Muscle of arm (tissue), 1 donor: ENCODE measurements at regions not wholly inside any gene's neighbourhood (a gene's known extent, or its start where the extent isn't known, plus 50 kb on each side); places are given as distances from the start of the nearest gene placed in this dataset.
"Not testable (repeated sequence)": the region's sequence is repeated elsewhere in the genome, so short reads cannot be mapped to it uniquely, and the experiment has no call there.

Experiments
- DNase-seq: peaks from one replicate; pipeline ENCODE4 v3.0.0-alpha.2; 2013

GRCh38 chr17:20902496-20902895 lies 140.3 kb downstream of the USP22 start:
- DNase-seq: not testable (repeated sequence)

GRCh38 chr17:20903549-20903948 lies 139.3 kb downstream of the USP22 start:
- not testable (repeated sequence) for DNase-seq

DNA sequence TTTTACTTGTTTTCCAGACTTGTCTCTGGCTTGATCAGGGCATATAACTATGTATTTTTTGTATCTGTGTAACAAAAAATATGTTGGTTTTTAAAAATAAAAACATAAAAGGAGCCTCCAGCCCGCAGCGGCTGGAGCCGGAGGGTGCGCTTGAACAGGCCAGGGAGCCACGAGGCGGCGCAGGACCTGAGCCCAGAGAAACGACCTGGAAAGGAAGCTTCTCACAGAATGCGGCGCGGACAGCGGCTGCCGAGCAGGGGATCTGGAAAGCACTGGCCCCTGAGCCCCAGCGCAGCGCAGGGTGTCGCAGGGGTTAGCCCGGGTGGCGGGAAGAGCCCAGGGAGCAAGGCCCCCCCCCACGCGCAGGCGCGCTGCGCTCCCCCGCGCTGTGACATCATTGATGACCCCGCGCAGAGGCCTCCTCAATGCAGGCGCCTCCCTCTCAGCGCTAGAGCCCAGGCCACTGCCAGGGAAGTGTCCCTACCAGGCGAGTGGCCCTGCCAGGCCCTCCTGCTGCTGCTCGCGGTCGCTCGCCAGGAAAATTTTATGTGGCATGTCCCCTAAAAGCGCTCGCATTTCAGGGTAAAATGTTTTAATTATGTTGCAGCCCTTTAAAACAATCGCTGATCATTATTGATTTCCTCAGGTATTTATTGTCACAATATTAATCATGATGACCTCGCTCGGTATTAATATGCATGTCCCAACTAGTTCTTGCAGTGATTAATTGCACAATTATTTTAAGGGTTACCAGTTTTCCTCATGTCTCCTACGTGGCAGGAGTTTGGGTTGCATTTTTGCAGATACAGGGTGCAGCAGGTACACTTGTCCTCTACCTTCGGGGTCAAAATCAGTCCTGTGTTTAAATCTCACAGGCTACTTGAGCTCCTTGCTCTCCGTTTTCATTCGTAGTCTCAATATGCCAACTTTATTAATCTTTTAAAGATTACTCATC lies 134.2 kb downstream of the USP22 start:
- DNase-seq: peak; percentile 91

- no peak for DNase-seq
Observed at GRCh38 chr17:20914658-20915057, 128.2 kb downstream of the USP22 start.

GRCh38 chr17:20916383-20916782 lies 126.4 kb downstream of the USP22 start:
- DNase-seq: no peak

- not testable (repeated sequence) for DNase-seq
Observed at GRCh38 chr17:20917610-20918306, 125.1 kb downstream of the USP22 start.

DNA sequence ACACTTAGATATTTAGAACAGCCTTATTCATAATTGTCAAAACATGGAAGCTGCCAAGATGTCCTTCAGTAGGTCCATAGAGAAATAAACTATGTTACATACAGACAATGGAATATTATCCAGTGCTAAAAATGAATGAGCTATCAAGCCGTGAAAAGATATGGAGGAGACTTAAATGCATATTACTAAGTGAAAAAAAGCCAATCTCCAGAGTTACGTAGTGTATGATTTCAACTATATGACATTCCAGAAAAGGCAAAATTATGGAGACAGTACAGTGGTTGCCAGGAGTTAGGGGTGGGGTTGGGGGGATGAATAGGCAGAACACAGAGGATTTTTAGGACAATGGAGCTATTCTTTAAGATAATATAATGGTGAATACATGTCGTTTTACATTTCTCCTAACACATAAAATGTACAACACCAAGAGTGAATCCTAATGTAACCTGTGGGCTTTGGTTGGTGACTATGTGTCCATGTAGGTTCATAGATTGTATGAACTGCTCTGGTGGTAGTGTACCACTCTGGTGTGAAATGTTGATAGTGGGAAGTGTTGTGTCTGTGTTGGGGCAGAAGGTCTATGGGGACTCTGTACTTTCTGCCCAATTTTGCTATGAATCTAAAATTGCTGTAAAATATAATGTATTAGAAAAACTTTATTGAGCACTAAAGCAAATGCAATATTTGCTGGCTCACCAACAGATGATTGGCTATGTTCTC lies 122.6 kb downstream of the USP22 start:
- peak; percentile 14 for DNase-seq

GRCh38 chr17:20920815-20921199 lies 122.0 kb downstream of the USP22 start:
- DNase-seq: no peak

DNA sequence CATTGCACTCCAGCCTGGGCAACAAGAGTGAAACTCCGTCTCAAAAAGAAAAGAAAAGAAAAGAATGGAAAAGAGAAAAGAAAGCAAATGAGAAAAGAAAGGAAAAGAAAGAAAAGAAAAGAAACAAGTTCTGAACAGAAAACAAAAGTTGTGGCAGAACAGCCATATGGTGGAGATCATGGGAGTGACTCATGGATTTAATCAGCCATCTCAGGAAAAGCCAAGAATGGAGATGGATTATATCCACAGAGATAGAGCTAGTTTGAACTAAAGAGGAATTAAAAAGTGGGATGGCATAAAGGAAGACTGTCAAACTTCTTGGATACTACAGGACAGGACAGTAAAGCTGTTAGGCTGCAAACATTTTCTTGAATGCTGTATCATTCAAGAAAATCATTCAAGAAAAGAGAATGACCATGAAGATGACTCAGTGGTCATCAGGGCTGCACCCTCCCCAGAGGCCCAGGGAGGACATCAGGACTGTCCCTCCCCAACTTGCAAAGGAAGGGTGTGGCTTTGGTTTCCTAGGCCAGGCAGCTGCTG lies 120.6 kb downstream of the USP22 start:
- DNase-seq: no peak

DNA sequence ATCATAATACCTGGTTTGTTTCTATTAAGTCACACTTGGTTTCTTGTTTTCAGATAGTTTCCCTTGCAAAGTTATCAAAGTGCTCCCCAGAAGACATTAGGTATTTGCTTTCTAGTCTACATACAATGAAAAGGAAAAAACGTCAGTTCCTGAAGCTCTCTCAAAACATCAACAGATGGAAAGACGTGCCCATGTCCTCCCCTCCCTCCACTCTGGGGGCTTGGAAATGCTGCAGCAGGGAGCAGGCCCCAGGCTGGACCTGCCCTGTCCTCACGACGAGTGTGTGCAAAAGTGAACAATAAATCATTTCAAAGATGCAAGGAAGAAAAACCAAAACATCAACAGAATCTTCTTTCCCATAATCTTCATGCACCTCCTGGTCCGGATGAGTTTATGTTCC lies 118.5 kb downstream of the USP22 start:
- no peak for DNase-seq

DNA sequence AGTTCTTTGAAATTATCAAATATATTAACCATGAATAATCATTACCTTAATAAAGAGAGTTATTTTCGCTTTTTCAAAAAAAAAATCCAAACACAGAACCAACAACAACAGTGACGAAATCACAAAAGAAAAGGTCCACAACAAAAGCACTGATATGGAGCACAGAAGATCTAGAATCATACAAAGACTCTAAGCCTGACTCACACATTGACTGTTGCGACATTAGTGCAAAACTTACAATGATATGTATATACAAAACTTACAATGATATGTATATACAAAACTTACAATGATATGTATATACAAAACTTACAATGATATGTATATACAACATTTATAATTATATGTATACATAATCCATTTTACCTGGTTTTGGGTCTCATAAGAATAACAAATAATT lies 117.7 kb downstream of the USP22 start:
- DNase-seq: no peak

DNA sequence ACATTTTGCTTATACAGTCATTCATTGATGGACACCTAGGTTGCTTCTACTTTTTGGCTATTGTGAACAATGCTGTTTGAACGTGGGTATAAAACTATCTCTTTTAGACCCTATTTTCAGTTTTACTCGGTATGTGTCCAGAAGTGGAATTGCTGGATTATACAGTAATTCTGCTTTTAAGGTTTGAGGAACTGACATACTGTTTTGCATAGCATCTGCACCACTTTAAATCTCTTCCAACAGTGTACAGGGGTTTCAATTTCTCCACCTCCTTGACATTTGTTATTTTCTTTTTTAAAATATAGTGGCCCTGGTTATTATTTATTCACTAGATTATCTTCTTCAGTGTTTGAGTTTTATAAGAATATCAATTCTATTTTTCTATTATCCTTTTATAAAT lies 116.9 kb downstream of the USP22 start:
- DNase-seq: no peak

GRCh38 chr17:20926532-20926931 lies 116.3 kb downstream of the USP22 start:
- no peak for DNase-seq

DNA sequence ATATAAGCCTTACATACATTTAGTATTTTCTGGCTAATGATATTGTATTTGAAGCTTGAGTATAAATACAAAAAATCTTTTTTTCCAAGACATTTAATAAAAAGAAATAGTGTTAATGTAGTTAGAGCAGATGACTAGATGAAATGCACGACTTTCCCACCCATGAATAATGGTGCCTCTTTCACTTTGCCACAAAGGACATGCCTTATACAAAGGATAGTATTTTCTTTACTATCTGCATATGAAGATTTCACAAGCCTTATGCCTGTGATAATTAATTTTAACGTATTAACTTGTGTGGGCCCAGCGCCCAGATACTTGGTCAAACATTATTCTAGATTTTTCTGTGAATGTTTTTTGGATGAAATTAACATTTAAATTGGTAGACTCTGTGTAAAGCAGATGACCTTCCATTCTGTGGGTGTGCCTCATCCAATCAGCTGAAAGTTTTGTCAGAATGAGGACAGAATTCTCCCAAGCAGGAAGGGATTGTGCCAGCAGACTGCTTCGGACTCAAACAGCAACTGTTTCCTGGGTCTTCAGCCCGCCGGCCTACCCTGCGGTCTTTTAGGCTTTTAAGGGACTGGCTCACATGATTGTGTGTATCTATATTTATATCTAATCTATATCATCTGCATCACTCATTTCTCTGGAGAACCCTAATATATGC lies 115.4 kb downstream of the USP22 start:
- DNase-seq: no peak

- no peak for DNase-seq
Observed at GRCh38 chr17:20929334-20929733, 113.5 kb downstream of the USP22 start.

DNA sequence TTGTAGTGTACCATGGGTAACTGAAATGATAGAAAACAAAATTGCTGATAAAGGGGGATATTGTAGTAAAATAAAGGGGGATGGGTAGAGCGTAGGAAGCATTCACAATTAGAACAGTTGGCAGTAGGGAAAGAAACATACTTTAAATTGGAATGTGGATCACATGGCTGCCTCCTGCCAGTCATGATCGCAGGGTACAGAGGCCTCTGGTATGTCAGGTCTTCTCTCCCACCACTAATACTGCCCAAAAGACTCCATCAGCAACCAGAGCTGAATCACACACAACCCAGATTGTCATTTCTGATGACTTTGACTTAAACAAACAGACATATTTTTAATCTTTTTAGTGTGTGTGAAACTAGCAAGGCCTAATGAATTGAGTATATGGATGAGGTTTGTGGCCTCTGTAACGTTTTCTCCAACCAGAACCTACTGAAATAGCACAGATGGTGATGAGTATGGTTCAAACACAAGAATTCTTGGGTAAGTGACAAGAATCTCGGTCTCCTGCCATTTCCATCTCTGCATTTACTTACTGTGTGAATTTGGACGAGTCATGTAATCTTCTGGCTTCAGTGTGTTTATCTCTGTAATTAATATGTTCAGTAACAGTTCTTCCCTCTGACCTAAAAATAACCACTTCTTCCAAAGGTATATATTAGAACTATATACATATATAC lies 112.6 kb downstream of the USP22 start:
- DNase-seq: no peak

DNA sequence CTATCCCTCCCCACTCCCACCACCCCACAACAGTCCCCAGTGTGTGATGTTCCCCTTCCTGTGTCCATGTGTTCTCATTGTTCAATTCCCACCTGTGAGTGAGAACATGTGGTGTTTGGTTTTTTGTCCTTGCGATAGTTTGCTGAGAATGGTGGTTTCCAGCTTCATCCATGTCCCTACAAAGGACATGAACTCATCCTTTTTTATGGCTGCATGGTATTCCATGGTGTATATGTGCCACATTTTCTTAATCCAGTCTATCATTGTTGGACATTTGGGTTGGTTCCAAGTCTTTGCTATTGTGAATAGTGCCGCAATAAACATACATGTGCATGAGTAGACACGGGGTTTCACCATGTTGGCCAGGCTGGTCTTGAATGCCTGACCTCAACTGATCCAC lies 109.8 kb downstream of the USP22 start:
- DNase-seq: not testable (repeated sequence)

DNA sequence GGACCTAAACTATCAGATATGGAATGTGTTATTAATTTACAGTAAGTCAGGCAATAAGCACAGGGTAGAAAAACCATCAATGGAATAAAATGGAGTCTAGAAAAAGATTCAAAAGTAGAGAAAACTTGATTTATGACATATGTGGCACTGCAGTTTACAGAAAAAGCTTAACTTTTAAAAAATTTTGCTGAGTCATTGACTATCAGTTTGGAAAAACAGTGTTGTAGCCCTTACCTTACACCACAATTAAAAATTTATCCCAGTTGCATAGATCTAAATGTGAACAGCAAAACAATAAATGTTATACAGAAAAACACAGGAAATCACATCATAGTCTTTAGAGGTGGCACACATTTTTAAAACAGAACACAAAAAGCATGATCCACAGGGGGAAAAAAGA lies 108.5 kb downstream of the USP22 start:
- no peak for DNase-seq

DNA sequence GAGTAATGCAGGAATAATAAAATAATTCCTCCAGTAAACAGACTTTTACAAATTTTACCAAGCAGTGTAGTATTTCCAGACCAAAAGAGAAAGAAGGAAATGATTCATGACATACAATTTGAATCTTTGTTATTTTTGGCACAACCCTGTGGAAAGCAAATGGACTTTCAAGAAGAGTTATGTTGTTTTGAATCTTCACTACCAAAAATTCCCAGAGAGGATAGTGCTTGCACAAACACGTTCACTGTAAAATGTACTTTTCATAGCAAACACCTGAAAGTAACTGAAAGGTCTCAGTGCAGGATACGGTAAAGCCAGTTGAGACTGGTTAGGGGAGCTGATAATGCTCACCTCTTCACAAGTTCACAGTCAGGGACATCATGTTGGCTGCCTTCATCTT lies 107.1 kb downstream of the USP22 start:
- DNase-seq: no peak

GRCh38 chr17:20938244-20938643 lies 104.6 kb downstream of the USP22 start:
- DNase-seq: no peak
